ENCODE measurements at regions not wholly inside any gene's neighbourhood (a gene's known extent, or its start where the extent isn't known, plus 50 kb on each side); places are given as distances from the start of the nearest gene placed in this dataset.
A peak's percentile ranks its signal among the peaks of the same experiment; 100 is the strongest.

DNA sequence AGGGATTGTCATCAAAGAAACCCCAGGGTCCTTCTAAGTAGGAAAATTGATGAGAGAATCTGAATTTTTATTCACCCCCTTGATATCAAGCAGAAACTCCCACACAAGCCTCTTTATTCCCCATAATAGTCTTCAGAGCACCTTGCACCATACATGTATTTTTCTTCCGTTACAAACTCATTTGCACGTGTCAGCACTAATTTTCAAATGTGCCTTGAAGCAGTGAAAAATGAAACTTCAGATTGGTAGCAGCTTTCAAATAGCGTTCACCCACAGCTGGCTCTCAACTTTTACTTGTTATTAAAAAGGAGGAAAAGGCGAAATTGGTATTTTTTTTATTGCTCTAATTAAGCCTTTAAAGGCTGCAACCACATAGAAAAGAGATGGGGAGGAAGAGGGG lies 343.0 kb upstream of the TENM4 start:
- Histone ChIP-seq H2BK20ac (ENCODE audit: low read length) (no peak overlapping the region), H2AFZ (ENCODE audit: low read length) (no peak overlapping the region), H3K79me1 (ENCODE audit: low read depth, low read length) (no peaks in the 10 kb centered on the region), H4K20me1 (replicated peaks in 1 of 2; ENCODE audit: control insufficient read depth in 1 of 2, insufficient read depth in 2 of 2, low read length in 2 of 2) (no peaks in the 10 kb centered on the region), H3K14ac (ENCODE audit: insufficient read length) (no peak overlapping the region), H2BK15ac (ENCODE audit: low read length) (no peak overlapping the region), H3K23ac (ENCODE audit: insufficient read length) (no peak overlapping the region), H3K4me2 (ENCODE audit: insufficient read depth in 1 of 2, low read depth in 2 of 2, low read length in 2 of 2) (no peak overlapping the region), H3K36me3 (ENCODE audit: control insufficient read depth in 2 of 4, insufficient read depth in 4 of 4, low read length in 3 of 4) (no peaks in the 10 kb centered on the region), H3K56ac (replicated peaks; ENCODE audit: insufficient read length, low read depth, low read length) (no peak overlapping the region), H4K5ac (ENCODE audit: insufficient read length, low read depth, low read length) (no peak overlapping the region), H3K4me1 (replicated peaks in 1 of 4; ENCODE audit: control insufficient read depth in 3 of 4, insufficient read depth in 4 of 4, low read length in 3 of 4) (no peaks in the 10 kb centered on the region), H4K91ac (replicated peaks; ENCODE audit: insufficient read length, low read length) (no peak overlapping the region), H3K9me3 (ENCODE audit: insufficient read depth in 2 of 2, low read depth in 1 of 2, low read length in 1 of 2) (no peaks in the 10 kb centered on the region), H3K4ac (replicated peaks; ENCODE audit: insufficient read length, low read depth, low read length) (no peak overlapping the region), H3K27ac (ENCODE audit: low read depth, low read length) (no peak overlapping the region), H3K27me3 (replicated peaks in 1 of 4; ENCODE audit: control insufficient read depth in 3 of 4, extremely low read depth in 1 of 4, insufficient read depth in 3 of 4, low read length in 3 of 4) (no peaks in the 10 kb centered on the region), H2BK120ac (replicated peaks; ENCODE audit: low read depth, low read length) (no peak overlapping the region), H2AK5ac (ENCODE audit: low read depth, low read length) (no peak overlapping the region), H3K9ac (replicated peaks in 1 of 4; ENCODE audit: extremely low read depth in 1 of 4, low read depth in 3 of 4, low read length in 3 of 4) (no peak overlapping the region), H2BK12ac (ENCODE audit: low read depth, low read length) (no peak overlapping the region), H3K4me3 (ENCODE audit: extremely low read depth in 1 of 4, insufficient read depth in 2 of 4, low read depth in 3 of 4, low read length in 4 of 4) (no peak overlapping the region), H3K79me2 (ENCODE audit: control insufficient read depth in 1 of 2, insufficient read depth in 2 of 2, low read length in 2 of 2) (no peaks in the 10 kb centered on the region), H2BK5ac (ENCODE audit: low read depth, low read length) (no peak overlapping the region), H3K18ac (ENCODE audit: extremely low read depth, low read length) (no peak overlapping the region), H4K8ac (ENCODE audit: extremely low read depth, insufficient read depth, low read length) (no peak overlapping the region), H3K23me2 (ENCODE audit: low read depth, low read length) (no peaks in the 10 kb centered on the region)
- FAIRE-seq (no peak), DNase-seq (ENCODE audit: low read depth in 1 of 2, low spot score in 2 of 2) (no peak)
- ChIA-PET POLR2A (ENCODE audit: partially characterized antibody) (no interaction called here), CTCF (ENCODE audit: partially characterized antibody) (interaction anchor here (0.7 to 1.2 kb wide), 4 partner anchors 11 to 546 kb away, joined by 3 read pairs; no protein-coding TSS in a partner anchor)
- WGBS, 2 experiments (ENCODE audit: extremely low coverage in 1 of 2, insufficient coverage in 1 of 2, insufficient read length in 1 of 2, insufficient replicate concordance in 2 of 2, low coverage in 1 of 2, low lambda C conversion rate in 2 of 2, missing lambda C conversion rate in 1 of 2) = 87% methylated on average over 4 of the region's 4 CpGs; no CpG with 5 or more reads in 1 of the 2 experiments
- 0 out of 2 replicates have a peak, but pooled peaks have one; percentile 16 for TF ChIP-seq MAFK (IDR thresholded peaks at IDR 0.05; ENCODE audit: low read depth, low read length)
- TF ChIP-seq EGR1 (IDR thresholded peaks at IDR 0.05; ENCODE audit: borderline replicate concordance, low read depth, low read length) = no peak
- no peak for TF ChIP-seq SP1 (IDR thresholded peaks at IDR 0.05; ENCODE audit: low read depth, low read length)
- TF ChIP-seq JUN (IDR thresholded peaks at IDR 0.05; ENCODE audit: low read depth, low read length) = no peak
- TF ChIP-seq, protein P1, sequence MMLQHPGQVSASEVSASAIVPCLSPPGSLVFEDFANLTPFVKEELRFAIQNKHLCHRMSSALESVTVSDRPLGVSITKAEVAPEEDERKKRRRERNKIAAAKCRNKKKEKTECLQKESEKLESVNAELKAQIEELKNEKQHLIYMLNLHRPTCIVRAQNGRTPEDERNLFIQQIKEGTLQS (IDR thresholded peaks at IDR 0.05; ENCODE audit: insufficient read depth, low read depth, low read length) = no peak
- no peak for TF ChIP-seq CTCF (IDR thresholded peaks at IDR 0.05; ENCODE audit: control extremely low read depth in 1 of 3, insufficient read depth in 1 of 3, low read depth in 1 of 3, low read length in 3 of 3)

Measured in H1 (cell line).